GM10266 (cell line): ENCODE measurements at regions not wholly inside any gene's neighbourhood (a gene's known extent, or its start where the extent isn't known, plus 50 kb on each side); places are given as distances from the start of the nearest gene placed in this dataset.

Experiments used
- DNase-seq: peaks from one replicate; pipeline ENCODE4 v3.0.0; 2012; ENCODE audit errors: extremely low spot score
- CTCF ChIP-seq: IDR thresholded peaks from 2 replicates; pipeline ENCODE4 v1.5.1; 2012; ENCODE audit warnings: mild to moderate bottlenecking, low read depth; ENCODE audit not compliant: control insufficient read depth, insufficient read depth; ENCODE audit errors: missing control alignments

GRCh38 chr3:88336894-88337293 is 187.1 kb downstream of the C3orf38 start:
- no peak for TF ChIP-seq CTCF

GRCh38 chr3:88343264-88343663 is 193.5 kb downstream of the C3orf38 start:
- no peak for DNase-seq
- TF ChIP-seq CTCF: no peak

More at GRCh38 chr3:88336894-88337293, 187.1 kb downstream of the C3orf38 start:
- DNase-seq: no peak

- no peak for TF ChIP-seq CTCF
- no peak for DNase-seq
These were observed 196.9 kb downstream of the C3orf38 start for GRCh38 chr3:88346643-88347042.

GRCh38 chr3:88362428-88362827 is 212.7 kb downstream of the C3orf38 start:
- no peak for TF ChIP-seq CTCF
- no peak for DNase-seq

GRCh38 chr3:88364926-88365325 is 215.2 kb downstream of the C3orf38 start:
- DNase-seq: no peak
- TF ChIP-seq CTCF: no peak

- DNase-seq: no peak
- no peak for TF ChIP-seq CTCF
These were observed 219.6 kb downstream of the C3orf38 start for GRCh38 chr3:88369337-88369736.

GRCh38 chr3:88369767-88370166 is 220.0 kb downstream of the C3orf38 start:
- TF ChIP-seq CTCF: no peak
- DNase-seq: no peak
